Stomach smooth muscle (tissue), 2 donors: ENCODE measurements at regions not wholly inside any gene's neighbourhood (a gene's known extent, or its start where the extent isn't known, plus 50 kb on each side); places are given as distances from the start of the nearest gene placed in this dataset.

ENCODE experiments used
- H3K27ac ChIP-seq: one replicate; pipeline ENCODE4 v1.7.0; 2013; ENCODE audit warnings: mild to moderate bottlenecking, low read length, inconsistent platforms
- H3K27me3 ChIP-seq, 2 donors: one replicate each; pipeline ENCODE4 v1.7.0; 2013; ENCODE audit warnings: low read length in 2 of 2; ENCODE audit not compliant: insufficient read depth in 2 of 2, control insufficient read depth in 1 of 2
- H3K36me3 ChIP-seq, 2 donors: one replicate each; pipeline ENCODE4 v1.7.0; 2013; ENCODE audit warnings: low read length in 2 of 2; ENCODE audit not compliant: control insufficient read depth in 2 of 2, insufficient read depth in 2 of 2
- H3K4me1 ChIP-seq: one replicate; pipeline ENCODE4 v1.7.0; 2013; ENCODE audit warnings: low read length; ENCODE audit not compliant: control insufficient read depth, insufficient read depth
- H3K4me3 ChIP-seq, 2 donors: one replicate each; pipeline ENCODE4 v1.7.0; 2013; ENCODE audit warnings: low read length in 2 of 2
- H3K9ac ChIP-seq, 2 donors: one replicate each; pipeline ENCODE4 v1.7.0; 2013; ENCODE audit warnings: low read length in 2 of 2, mild to moderate bottlenecking in 1 of 2
- H3K9me3 ChIP-seq, 2 donors: one replicate each; pipeline ENCODE4 v1.7.0; 2013; ENCODE audit warnings: low read length in 2 of 2; ENCODE audit not compliant: control insufficient read depth in 2 of 2
- donor health status: healthy.
- donor health status: Pancreatic carcinoma.

DNA sequence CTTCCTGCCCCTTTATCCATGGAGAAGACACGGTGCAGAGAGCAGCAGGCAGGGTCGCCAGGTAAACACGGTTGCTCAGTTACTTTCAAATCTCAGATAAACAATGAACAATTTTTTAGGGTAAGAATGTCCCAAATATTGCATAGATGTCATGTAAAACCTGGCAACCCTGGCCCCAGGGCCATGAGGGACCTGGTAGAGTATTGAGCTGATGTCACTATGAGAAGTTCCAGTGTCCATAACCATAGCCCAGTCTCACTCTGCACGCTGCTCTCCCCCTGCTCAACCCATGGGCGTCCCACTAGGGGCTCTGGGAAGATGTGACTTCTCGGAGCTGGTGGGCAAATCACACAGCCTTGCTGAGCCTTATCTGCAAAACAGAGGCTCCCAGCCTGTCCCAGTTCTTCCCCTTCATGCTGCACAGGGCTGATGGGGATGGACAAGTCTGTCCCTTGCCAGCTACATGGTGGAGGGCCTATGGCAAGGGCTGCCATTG, 71.3 kb upstream of the TOP1 start:
- Histone ChIP-seq H3K9ac (no peak overlapping the region), H3K4me3 (no peak overlapping the region), H3K9me3 (no peaks in the 10 kb centered on the region), H3K4me1 (no peaks in the 10 kb centered on the region), H3K36me3 (no peaks in the 10 kb centered on the region), H3K27me3 (peaks cover 0 to 3% of the 10 kb centered on the region in 2 donors), H3K27ac (no peak overlapping the region)

GRCh38 chr20:40958598-40958997, 70.0 kb upstream of the TOP1 start:
- peaks cover 0 to 3% of the 10 kb centered on the region in 2 donors for H3K27me3 ChIP-seq
- no peaks in the 10 kb centered on the region for H3K4me1 ChIP-seq
- H3K36me3 ChIP-seq: no peaks in the 10 kb centered on the region
- no peak overlapping the region for H3K9ac ChIP-seq
- no peak overlapping the region for H3K4me3 ChIP-seq
- H3K27ac ChIP-seq: no peak overlapping the region
- no peaks in the 10 kb centered on the region for H3K9me3 ChIP-seq

DNA sequence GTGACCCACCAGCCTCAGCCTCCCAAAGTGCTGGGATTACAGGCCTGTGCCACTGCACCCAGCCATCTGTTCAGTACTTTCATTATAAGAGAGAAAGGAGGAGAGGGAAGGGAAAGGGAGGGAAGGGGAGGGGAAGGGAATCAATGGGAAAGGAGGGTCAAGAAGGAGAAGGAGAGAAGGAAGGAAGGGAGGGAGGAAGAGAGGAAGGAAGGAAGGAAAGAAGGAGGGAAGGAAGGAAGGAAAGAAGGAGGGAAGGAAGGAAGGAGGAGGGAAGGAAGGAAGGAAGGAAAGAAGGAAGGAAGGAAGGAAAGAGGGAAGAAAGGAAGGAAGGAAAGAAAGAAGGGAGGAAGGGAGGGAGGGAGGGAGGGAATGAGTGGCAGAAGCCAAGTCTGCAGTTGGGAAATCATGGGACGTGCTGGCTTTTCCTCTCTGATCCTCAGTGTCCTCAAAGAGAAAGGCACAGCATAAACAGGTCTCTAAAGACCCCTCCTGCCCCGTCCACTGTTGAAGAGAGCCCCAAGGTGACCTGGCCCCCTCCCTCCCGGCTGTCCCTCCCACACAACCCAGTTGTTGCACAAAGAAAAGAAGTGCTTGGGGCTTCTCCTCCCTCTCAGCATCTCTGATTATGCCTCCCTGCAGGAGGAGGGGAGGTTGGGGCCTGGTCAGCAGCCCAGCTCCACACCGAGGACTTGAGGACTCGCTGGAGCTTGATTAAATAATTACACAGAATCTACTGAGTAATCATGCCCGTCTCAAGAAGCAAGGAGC, 69.1 kb upstream of the TOP1 start:
- Histone ChIP-seq H3K9me3 (no peaks in the 10 kb centered on the region), H3K4me3 (no peak overlapping the region), H3K27me3 (no peaks in the 10 kb centered on the region), H3K36me3 (no peaks in the 10 kb centered on the region), H3K9ac (no peak overlapping the region), H3K4me1 (no peaks in the 10 kb centered on the region), H3K27ac (no peak overlapping the region)

- Histone ChIP-seq H3K27ac (no peak overlapping the region), H3K4me3 (no peak overlapping the region), H3K9ac (no peak overlapping the region)
Observed at GRCh38 chr20:40960101-40960500, 68.5 kb upstream of the TOP1 start.

GRCh38 chr20:40960521-40960956, 68.1 kb upstream of the TOP1 start:
- Histone ChIP-seq H3K4me1 (no peaks in the 10 kb centered on the region), H3K27me3 (no peaks in the 10 kb centered on the region), H3K36me3 (no peaks in the 10 kb centered on the region), H3K9ac (no peak overlapping the region), H3K27ac (no peak overlapping the region), H3K4me3 (no peak overlapping the region), H3K9me3 (no peaks in the 10 kb centered on the region)

More at GRCh38 chr20:40960101-40960500, 68.5 kb upstream of the TOP1 start:
- no peaks in the 10 kb centered on the region for H3K36me3 ChIP-seq
- H3K4me1 ChIP-seq: no peaks in the 10 kb centered on the region
- no peaks in the 10 kb centered on the region for H3K27me3 ChIP-seq
- no peaks in the 10 kb centered on the region for H3K9me3 ChIP-seq

GRCh38 chr20:40961176-40961575, 67.4 kb upstream of the TOP1 start:
- Histone ChIP-seq H3K27ac (no peak overlapping the region), H3K4me3 (no peak overlapping the region), H3K9me3 (no peaks in the 10 kb centered on the region), H3K9ac (no peak overlapping the region), H3K27me3 (no peaks in the 10 kb centered on the region), H3K4me1 (no peaks in the 10 kb centered on the region), H3K36me3 (no peaks in the 10 kb centered on the region)

DNA sequence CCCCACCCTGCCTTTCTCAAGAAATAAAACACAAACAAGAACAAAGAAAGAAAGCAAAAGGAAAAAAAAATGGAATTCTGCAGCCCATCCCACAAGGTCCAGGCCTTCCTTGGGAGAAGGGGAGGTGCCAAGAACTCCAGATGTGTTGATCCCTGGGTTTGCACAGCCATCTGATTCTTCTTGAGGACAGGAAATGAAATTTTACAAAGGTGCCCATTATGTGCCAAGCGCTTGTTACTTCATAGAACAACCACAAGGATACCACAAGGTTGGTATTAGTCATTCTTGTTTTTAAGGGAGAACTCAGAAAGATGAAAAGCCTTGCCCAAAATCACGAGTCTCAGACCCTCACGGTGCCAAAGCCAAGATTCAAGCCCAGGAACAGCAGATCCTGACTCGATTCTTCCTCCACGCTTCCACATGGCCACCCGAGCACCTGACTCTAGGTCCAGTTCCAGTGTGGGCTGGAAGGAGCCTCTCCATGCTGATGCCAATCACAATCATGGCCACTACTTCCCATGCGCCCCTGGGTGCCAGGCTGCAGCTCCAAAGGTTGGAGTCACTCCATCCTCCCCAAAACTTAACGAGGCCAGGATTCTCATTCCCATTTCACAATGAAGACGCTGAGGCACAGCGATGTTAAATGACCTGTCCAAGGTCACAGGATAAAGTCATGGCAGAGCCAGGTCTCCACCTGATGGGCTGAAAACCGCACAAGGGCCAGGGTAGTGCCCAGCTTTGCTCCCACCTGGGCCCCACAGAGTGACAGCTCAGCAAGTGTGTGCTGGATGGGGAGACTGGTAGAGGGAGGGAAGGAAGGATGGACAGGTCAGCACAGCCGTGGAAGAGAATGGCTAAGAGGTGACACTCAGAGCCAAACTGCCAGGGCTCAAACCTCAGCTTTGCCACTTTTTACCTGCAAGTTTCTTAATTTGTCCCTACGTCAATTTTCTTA, 66.7 kb upstream of the TOP1 start:
- Histone ChIP-seq H3K4me3 (no peak overlapping the region), H3K27ac (no peak overlapping the region), H3K9me3 (no peaks in the 10 kb centered on the region), H3K36me3 (no peaks in the 10 kb centered on the region), H3K9ac (no peak overlapping the region), H3K4me1 (no peaks in the 10 kb centered on the region), H3K27me3 (no peaks in the 10 kb centered on the region)

DNA sequence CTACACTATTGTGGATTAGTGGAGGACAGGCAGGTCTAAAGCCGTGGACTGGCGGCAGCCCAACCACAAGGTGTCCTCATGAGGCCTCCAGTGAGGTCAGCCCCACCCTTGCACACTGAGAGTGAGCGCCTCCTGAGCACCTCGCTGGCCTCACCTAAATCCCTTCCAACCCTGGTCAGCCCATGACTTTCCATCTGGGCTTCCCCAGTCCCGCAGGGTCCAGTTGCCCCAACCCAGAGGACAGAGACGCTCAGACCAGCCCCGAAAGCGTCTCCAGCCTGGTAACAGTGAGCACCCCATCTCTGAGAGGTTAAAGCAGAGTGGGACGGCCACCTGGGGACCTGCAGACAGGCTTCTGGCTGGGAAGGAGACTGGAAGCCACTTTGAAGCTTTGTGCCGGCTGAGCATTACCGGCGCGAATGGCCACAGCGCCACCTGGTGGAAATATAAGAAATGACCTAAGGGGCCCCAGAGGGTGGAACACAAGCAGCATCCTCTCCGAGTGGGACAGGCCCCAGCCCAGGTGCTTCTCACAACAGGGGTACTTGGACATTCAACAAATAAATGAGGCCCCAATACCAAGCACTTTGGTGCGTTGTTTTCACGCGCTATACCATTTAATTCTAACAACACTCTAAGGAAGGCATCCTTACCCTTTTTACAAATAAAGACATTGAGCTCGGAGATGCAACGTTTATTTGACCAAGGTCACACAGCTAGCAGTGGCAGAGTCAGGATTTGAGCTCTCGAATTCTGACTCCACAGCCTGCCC, 65.7 kb upstream of the TOP1 start:
- H3K9ac ChIP-seq: no peak overlapping the region
- H3K4me3 ChIP-seq: no peak overlapping the region
- H3K4me1 ChIP-seq: no peaks in the 10 kb centered on the region
- H3K36me3 ChIP-seq: no peaks in the 10 kb centered on the region
- H3K9me3 ChIP-seq: no peaks in the 10 kb centered on the region
- H3K27me3 ChIP-seq: no peaks in the 10 kb centered on the region
- H3K27ac ChIP-seq: no peak overlapping the region

DNA sequence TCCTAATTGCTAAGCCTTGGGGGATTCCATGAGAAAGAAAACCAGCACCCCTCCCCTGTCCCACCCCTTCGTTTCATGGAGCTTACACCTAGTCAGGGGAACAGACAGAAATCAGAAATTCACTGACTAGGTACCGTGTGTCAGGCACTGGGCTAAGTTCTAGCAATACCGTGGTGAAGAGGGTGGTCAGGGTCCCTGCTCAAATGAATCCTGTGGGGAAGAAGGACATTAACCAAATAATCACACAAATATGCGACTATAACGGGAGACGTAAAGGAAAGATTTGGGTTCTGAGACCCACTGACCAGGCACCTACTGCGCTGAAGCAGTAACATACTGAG, 65.1 kb upstream of the TOP1 start:
- no peak overlapping the region for H3K27ac ChIP-seq
- no peaks in the 10 kb centered on the region for H3K9me3 ChIP-seq
- H3K4me3 ChIP-seq: no peak overlapping the region
- no peak overlapping the region for H3K9ac ChIP-seq
- H3K27me3 ChIP-seq: no peaks in the 10 kb centered on the region
- no peaks in the 10 kb centered on the region for H3K36me3 ChIP-seq
- no peaks in the 10 kb centered on the region for H3K4me1 ChIP-seq

- Histone ChIP-seq H3K27ac (no peak overlapping the region), H3K9ac (no peak overlapping the region), H3K4me3 (no peak overlapping the region), H3K4me1 (peaks cover 3% of the 10 kb centered on the region), H3K9me3 (no peaks in the 10 kb centered on the region), H3K36me3 (no peaks in the 10 kb centered on the region), H3K27me3 (no peaks in the 10 kb centered on the region)
Observed at GRCh38 chr20:40965671-40966070, 63.0 kb upstream of the TOP1 start.
